NCI-H2107 treated with DMSO at 0.1 percent for 48 hours (cell line): ENCODE measurements at regions not wholly inside any gene's neighbourhood (a gene's known extent, or its start where the extent isn't known, plus 50 kb on each side); places are given as distances from the start of the nearest gene placed in this dataset.
"Not testable (repeated sequence)": the region's sequence is repeated elsewhere in the genome, so short reads cannot be mapped to it uniquely, and the experiment has no call there.

Source experiments
- DNase-seq: peaks from one replicate; lab custom pipeline; 2025; ENCODE audit not compliant: unreplicated experiment; lab: John Stamatoyannopoulos, UW

GRCh38 chr13:87295636-87296035 is 375.5 kb upstream of the SLITRK5 start:
- no peak for DNase-seq

GRCh38 chr13:87302034-87302433 is 369.1 kb upstream of the SLITRK5 start:
- DNase-seq, result no peak

- DNase-seq, result no peak
Measured at GRCh38 chr13:87302931-87303330, 368.2 kb upstream of the SLITRK5 start.

GRCh38 chr13:87311165-87311564 is 360.0 kb upstream of the SLITRK5 start:
- no peak for DNase-seq

- no peak for DNase-seq
Measured at GRCh38 chr13:87314822-87315221, 356.3 kb upstream of the SLITRK5 start.

GRCh38 chr13:87322386-87322785 is 348.8 kb upstream of the SLITRK5 start:
- DNase-seq, result no peak

GRCh38 chr13:87324558-87324957 is 346.6 kb upstream of the SLITRK5 start:
- no peak for DNase-seq

GRCh38 chr13:87331178-87331577 is 340.0 kb upstream of the SLITRK5 start:
- no peak for DNase-seq

- DNase-seq, result no peak
Measured at GRCh38 chr13:87333599-87333998, 337.6 kb upstream of the SLITRK5 start.

- no peak for DNase-seq
Measured at GRCh38 chr13:87334176-87334575, 337.0 kb upstream of the SLITRK5 start.

GRCh38 chr13:87336346-87336889 is 334.8 kb upstream of the SLITRK5 start:
- DNase-seq, result not testable (repeated sequence)

GRCh38 chr13:87344176-87344575 is 327.0 kb upstream of the SLITRK5 start:
- no peak for DNase-seq

- DNase-seq, result no peak
Measured at GRCh38 chr13:87355451-87355850, 315.7 kb upstream of the SLITRK5 start.

- no peak for DNase-seq
Measured at GRCh38 chr13:87356314-87356713, 314.9 kb upstream of the SLITRK5 start.

- no peak for DNase-seq
Measured at GRCh38 chr13:87358319-87358718, 312.9 kb upstream of the SLITRK5 start.

- DNase-seq, result no peak
Measured at GRCh38 chr13:87361216-87361615, 310.0 kb upstream of the SLITRK5 start.

GRCh38 chr13:87368639-87369038 is 302.5 kb upstream of the SLITRK5 start:
- no peak for DNase-seq

GRCh38 chr13:87376081-87376480 is 295.1 kb upstream of the SLITRK5 start:
- DNase-seq, result no peak

- no peak for DNase-seq
Measured at GRCh38 chr13:87384099-87384498, 287.1 kb upstream of the SLITRK5 start.

- DNase-seq, result no peak
Measured at GRCh38 chr13:87393358-87393757, 277.8 kb upstream of the SLITRK5 start.

GRCh38 chr13:87398047-87398446 is 273.1 kb upstream of the SLITRK5 start:
- no peak for DNase-seq

- no peak for DNase-seq
Measured at GRCh38 chr13:87403748-87404432, 267.3 kb upstream of the SLITRK5 start.

- DNase-seq, result no peak
Measured at GRCh38 chr13:87426742-87427141, 244.4 kb upstream of the SLITRK5 start.
